NT2/D1 (cell line): ENCODE measurements at regions not wholly inside any gene's neighbourhood (a gene's known extent, or its start where the extent isn't known, plus 50 kb on each side); places are given as distances from the start of the nearest gene placed in this dataset.

ENCODE experiments used
- DNase-seq: peaks from one replicate; pipeline ENCODE4 v3.0.0-alpha.2; 2011; ENCODE audit warnings: low read depth, low spot score
- H3K27me3 ChIP-seq: 2 replicates; pipeline ENCODE4 v1.6.0; 2011; ENCODE audit warnings: mild to moderate bottlenecking; ENCODE audit not compliant: insufficient read length, insufficient read depth
- H3K36me3 ChIP-seq: 2 replicates; pipeline ENCODE4 v1.6.1; 2011; ENCODE audit warnings: mild to moderate bottlenecking, low read length, mixed read lengths; ENCODE audit not compliant: insufficient read depth, insufficient read length
- H3K4me1 ChIP-seq: 2 replicates; pipeline ENCODE4 v1.5.1; 2011; ENCODE audit not compliant: insufficient read depth, insufficient read length
- H3K4me3 ChIP-seq: 2 replicates; pipeline ENCODE4 v1.5.1; 2011; ENCODE audit warnings: low read depth; ENCODE audit not compliant: insufficient read length
- H3K9ac ChIP-seq: 2 replicates; pipeline ENCODE4 v1.6.0; 2011; ENCODE audit warnings: low read depth; ENCODE audit not compliant: insufficient read length
- H3K9me3 ChIP-seq: 2 replicates; pipeline ENCODE4 v1.5.1; 2011; ENCODE audit warnings: mild to moderate bottlenecking, low read length; ENCODE audit not compliant: insufficient read depth
- SUZ12 ChIP-seq: IDR thresholded peaks from 2 replicates; pipeline ENCODE4 v1.6.1; 2011; ENCODE audit not compliant: insufficient read length, insufficient read depth; ENCODE audit errors: extremely low read depth
- YY1 ChIP-seq: IDR thresholded peaks from 2 replicates; pipeline ENCODE4 v1.6.1; 2011; ENCODE audit not compliant: insufficient read length, insufficient read depth
- ZNF274 ChIP-seq: IDR thresholded peaks from 2 replicates; pipeline ENCODE4 v1.6.1; 2011; ENCODE audit warnings: mild to moderate bottlenecking, low read depth, low read length

- H3K9me3 ChIP-seq = no peaks in the 10 kb centered on the region
- no peak for DNase-seq
- no peaks in the 10 kb centered on the region for H3K36me3 ChIP-seq
- H3K27me3 ChIP-seq = no peaks in the 10 kb centered on the region
- H3K4me1 ChIP-seq = no peaks in the 10 kb centered on the region
- H3K4me3 ChIP-seq = no peak overlapping the region
- H3K9ac ChIP-seq = no peak overlapping the region
- TF ChIP-seq ZNF274 = no peak
- no peak for TF ChIP-seq YY1
- TF ChIP-seq SUZ12 = no peak
Measured at GRCh38 chr6:4441981-4442434, 306.6 kb upstream of the ECI2 start.

- H3K36me3 ChIP-seq = no peaks in the 10 kb centered on the region
- no peak overlapping the region for H3K4me3 ChIP-seq
Measured at GRCh38 chr6:4439159-4439558, 303.8 kb upstream of the ECI2 start.

GRCh38 chr6:4437342-4437741, 302.0 kb upstream of the ECI2 start:
- no peaks in the 10 kb centered on the region for H3K9me3 ChIP-seq
- no peak overlapping the region for H3K4me3 ChIP-seq
- H3K36me3 ChIP-seq = no peaks in the 10 kb centered on the region
- DNase-seq = no peak
- H3K9ac ChIP-seq = no peak overlapping the region
- no peaks in the 10 kb centered on the region for H3K27me3 ChIP-seq
- TF ChIP-seq ZNF274 (no peak), SUZ12 (no peak), YY1 (no peak)
- no peaks in the 10 kb centered on the region for H3K4me1 ChIP-seq

More at GRCh38 chr6:4439159-4439558, 303.8 kb upstream of the ECI2 start:
- Histone ChIP-seq H3K27me3 (no peaks in the 10 kb centered on the region), H3K9me3 (no peaks in the 10 kb centered on the region), H3K4me1 (no peaks in the 10 kb centered on the region), H3K9ac (no peak overlapping the region)
- TF ChIP-seq YY1 (no peak), ZNF274 (no peak), SUZ12 (no peak)
- no peak for DNase-seq

- no peaks in the 10 kb centered on the region for H3K4me1 ChIP-seq
- H3K36me3 ChIP-seq = no peaks in the 10 kb centered on the region
- no peak for DNase-seq
- H3K4me3 ChIP-seq = no peak overlapping the region
- no peak for TF ChIP-seq ZNF274
- TF ChIP-seq YY1 = no peak
- no peak for TF ChIP-seq SUZ12
- no peaks in the 10 kb centered on the region for H3K27me3 ChIP-seq
- H3K9me3 ChIP-seq = no peaks in the 10 kb centered on the region
- no peak overlapping the region for H3K9ac ChIP-seq
Measured at GRCh38 chr6:4435981-4436445, 300.6 kb upstream of the ECI2 start.

- Histone ChIP-seq H3K36me3 (no peaks in the 10 kb centered on the region), H3K9ac (no peak overlapping the region), H3K4me3 (no peak overlapping the region), H3K4me1 (no peaks in the 10 kb centered on the region), H3K9me3 (no peaks in the 10 kb centered on the region), H3K27me3 (no peaks in the 10 kb centered on the region)
- DNase-seq = no peak
- TF ChIP-seq SUZ12 (no peak), ZNF274 (no peak), YY1 (no peak)
Measured at GRCh38 chr6:4434655-4435054, 299.3 kb upstream of the ECI2 start.

DNA sequence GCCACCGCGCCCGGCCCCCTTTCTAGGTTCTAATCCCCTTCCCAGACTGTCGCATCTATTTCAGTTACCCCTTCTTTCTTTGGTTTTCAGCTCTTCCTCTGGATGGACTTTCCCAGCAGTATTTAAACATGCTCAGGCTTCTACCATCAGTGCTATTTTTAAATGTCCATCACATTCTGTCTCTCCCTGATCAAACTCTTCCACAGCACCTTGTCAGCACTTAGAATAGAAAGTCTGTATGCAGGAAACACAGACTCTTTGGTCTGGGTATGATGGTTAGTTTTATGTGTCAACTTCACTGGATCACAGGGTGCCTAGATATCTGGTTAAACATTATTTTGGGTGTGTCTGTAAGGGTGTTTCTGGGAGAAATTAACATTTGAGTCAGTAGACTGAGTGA, 297.8 kb upstream of the ECI2 start:
- Histone ChIP-seq H3K4me1 (no peaks in the 10 kb centered on the region), H3K4me3 (no peak overlapping the region), H3K9ac (no peak overlapping the region), H3K9me3 (no peaks in the 10 kb centered on the region; the same call in 1 of the 2 replicates), H3K27me3 (no peaks in the 10 kb centered on the region), H3K36me3 (no peaks in the 10 kb centered on the region)
- no peak for DNase-seq
- TF ChIP-seq ZNF274 (no peak), SUZ12 (no peak), YY1 (no peak)

- Histone ChIP-seq H3K9ac (no peak overlapping the region), H3K27me3 (no peaks in the 10 kb centered on the region), H3K36me3 (no peaks in the 10 kb centered on the region), H3K4me3 (no peak overlapping the region), H3K9me3 (no peaks in the 10 kb centered on the region; the same call in 1 of the 2 replicates), H3K4me1 (no peaks in the 10 kb centered on the region)
- DNase-seq = no peak
- TF ChIP-seq SUZ12 (no peak), YY1 (no peak), ZNF274 (no peak)
Measured at GRCh38 chr6:4426968-4427367, 291.6 kb upstream of the ECI2 start.

DNA sequence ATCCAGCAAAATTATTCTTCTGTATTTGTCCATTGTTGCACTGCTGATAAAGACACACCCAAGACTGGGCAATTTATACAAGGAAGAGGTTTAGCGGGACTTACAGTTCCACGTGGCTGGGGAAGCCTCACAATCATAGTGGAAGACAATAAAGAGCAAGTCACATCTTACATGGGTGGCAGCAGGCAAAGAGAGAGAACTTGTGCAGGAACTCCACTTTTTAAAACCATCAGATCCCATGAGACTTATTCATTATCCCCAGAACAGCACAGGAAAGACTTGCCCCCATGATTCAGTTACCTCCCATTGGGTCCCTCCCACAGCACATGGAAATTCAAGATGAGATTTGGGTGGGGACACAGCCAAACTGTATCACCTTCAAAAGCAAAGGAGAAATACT, 286.5 kb upstream of the ECI2 start:
- Histone ChIP-seq H3K4me1 (no peaks in the 10 kb centered on the region), H3K27me3 (no peaks in the 10 kb centered on the region), H3K9me3 (peaks cover 9% of the 10 kb centered on the region; the same call in 1 of the 2 replicates), H3K36me3 (no peaks in the 10 kb centered on the region), H3K4me3 (no peak overlapping the region), H3K9ac (no peak overlapping the region)
- no peak for DNase-seq
- TF ChIP-seq ZNF274 (no peak), YY1 (no peak), SUZ12 (no peak)
